ENCODE measurements at regions not wholly inside any gene's neighbourhood (a gene's known extent, or its start where the extent isn't known, plus 50 kb on each side); places are given as distances from the start of the nearest gene placed in this dataset.

DNA sequence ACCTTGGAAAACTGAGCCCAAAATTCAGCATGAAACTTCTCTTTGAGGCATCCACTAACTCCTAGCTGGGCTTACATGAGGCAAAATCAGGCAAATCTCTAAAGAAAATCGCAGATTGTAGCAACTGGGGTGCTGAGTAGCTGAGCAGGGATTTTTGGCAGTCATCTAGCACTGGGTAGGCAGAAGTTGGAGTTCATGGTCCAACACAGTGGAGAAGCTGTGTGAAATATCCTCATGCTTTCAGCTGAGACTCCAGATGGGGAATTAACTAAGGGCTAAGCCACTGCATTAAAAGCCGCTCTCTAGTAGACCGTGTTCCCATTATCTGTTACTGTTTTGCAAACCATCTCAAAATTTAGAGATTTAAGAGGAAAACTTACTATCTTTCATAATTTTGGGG is 240.1 kb upstream of the PHYHIPL start:
- no peak for DNase-seq

DNA sequence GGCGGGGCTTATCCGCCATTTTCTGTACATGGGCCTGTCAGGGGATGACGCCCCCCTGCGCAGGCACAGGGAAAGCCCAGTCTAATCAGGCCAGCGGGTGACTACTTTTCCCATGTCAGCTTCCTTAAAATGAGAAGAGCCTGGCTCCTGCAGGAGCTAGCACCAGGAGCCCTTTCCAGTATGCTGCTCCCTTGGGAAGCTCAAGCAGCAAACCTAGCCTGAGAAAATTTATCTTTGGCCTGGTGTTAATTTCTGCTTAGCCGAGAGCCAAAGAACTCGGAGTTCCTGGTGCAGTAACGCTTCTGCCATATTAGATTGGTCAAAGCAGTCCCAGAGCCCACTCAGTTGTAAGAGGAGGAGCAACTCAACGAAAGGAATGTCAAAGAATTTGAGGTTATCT is 239.0 kb upstream of the PHYHIPL start:
- DNase-seq = no peak

- DNase-seq = no peak
These were observed 233.7 kb upstream of the PHYHIPL start for GRCh38 chr10:58942724-58943123.

DNA sequence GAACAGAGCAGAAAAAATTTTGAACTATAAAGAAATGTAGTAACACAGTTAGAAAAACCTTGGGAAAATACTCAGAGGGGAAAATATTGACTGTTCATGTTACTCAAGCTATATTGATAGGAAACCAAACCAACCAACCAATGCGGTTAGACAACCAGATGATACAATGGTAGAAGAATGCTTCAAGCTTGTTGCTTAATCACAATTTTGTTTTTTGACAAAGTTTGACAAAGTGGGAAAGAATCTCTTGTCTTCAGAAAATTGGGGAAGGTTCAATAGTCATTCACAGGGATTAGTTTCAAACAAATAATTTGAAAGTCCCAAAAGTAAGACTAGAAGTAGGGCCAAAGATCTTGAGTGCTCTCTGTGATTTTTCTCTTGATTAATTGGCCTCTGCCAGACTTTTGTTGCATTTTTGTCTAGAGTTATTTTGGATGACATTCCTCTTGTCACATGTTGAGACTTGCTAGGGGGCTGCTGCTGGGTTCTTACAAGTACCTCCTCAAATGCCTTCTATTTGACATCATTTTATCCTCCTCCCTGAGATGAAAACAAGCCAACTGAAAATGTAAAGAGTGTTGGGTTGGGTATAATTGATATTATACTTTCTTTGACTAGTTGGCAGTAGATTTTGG is 233.1 kb upstream of the PHYHIPL start:
- DNase-seq = no peak

- no peak for DNase-seq
These were observed 232.5 kb upstream of the PHYHIPL start for GRCh38 chr10:58943960-58944359.

DNA sequence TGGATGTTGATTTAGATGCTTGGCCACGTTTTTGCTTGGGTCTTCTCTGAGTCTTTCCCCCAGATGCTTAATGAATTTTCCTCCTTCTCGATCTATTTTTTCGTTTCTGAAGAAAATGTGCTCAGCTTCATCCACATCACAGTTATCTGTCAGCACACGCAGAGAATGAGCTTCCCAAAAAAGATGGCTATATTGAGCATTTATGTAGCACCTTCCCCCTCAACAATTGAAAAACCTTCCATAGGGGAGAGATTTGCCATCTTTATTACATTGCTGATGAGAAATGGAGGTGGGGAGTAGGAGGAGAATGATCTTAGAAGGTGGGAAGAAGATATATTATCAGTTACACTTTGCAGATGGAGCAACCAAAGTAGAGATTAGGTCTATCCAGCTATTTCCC is 228.1 kb upstream of the PHYHIPL start:
- DNase-seq = no peak

GRCh38 chr10:58950618-58951017 is 225.8 kb upstream of the PHYHIPL start:
- no peak for DNase-seq

- no peak for DNase-seq
These were observed 225.4 kb upstream of the PHYHIPL start for GRCh38 chr10:58951087-58951486.

GRCh38 chr10:58951746-58952145 is 224.7 kb upstream of the PHYHIPL start:
- peak; percentile 3 for DNase-seq

- DNase-seq = no peak
These were observed 224.3 kb upstream of the PHYHIPL start for GRCh38 chr10:58952162-58952601.

GRCh38 chr10:58952747-58953466 is 223.5 kb upstream of the PHYHIPL start:
- DNase-seq = peak; percentile 3

GRCh38 chr10:58954178-58954577 is 222.3 kb upstream of the PHYHIPL start:
- DNase-seq = no peak

DNA sequence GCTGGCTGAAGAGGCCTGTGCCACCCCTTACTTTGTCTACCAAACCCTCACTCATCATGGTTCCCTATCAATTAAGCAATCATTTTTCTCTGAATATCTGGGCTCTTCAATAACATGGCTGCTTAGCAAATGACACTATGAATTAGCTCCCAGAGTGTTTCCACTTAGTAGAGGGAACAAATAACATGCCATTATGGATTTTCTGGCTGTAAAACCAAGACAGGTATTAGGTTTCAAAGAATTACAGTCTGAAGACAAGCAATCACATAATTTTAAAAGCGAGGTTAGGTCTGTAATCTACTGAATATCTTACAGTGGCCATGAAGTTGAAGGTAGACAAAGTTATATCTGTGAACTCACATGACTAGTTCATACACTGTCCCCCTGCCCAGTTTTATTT is 220.8 kb upstream of the PHYHIPL start:
- DNase-seq = no peak

GRCh38 chr10:58956926-58957325 is 219.5 kb upstream of the PHYHIPL start:
- DNase-seq = peak; percentile 3

DNA sequence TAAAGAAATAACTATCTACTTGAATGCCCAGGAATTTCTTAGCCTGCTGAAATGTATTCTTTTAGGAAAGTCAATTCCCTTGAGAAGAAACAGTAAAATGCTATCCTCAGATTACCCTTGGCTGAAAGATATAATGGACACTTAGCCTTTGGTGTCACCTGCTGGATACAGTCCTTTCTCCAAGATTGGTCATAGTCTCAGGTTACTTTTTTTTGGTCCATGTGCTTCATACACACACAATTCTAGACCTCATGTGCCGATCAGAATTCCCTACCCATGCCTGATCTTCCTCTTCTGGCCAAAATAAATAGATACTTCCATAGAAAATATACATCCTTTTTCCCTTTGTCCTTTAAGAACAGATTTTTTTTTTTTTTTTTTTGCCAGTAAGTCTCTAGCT is 218.9 kb upstream of the PHYHIPL start:
- no peak for DNase-seq

DNA sequence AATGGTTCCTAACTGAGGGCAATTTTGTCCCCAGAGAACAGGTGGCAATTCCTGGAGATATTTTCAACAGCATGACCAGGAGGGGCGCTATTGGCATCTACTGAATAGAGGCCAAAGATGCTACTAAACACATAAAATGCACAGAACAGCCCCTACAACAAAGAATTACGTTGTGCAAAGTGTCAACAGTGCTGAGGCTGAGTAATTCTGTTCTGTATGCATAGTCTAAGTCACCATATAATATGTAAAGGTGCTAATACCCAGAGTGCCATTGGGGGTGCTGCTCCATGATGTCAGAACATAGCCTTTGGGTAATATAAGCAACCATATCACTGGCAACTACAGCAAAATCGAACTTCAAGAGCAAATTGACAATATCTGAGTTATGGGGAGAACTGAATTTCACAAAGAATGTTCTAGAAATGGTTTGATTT is 213.3 kb upstream of the PHYHIPL start:
- DNase-seq = no peak

DNA sequence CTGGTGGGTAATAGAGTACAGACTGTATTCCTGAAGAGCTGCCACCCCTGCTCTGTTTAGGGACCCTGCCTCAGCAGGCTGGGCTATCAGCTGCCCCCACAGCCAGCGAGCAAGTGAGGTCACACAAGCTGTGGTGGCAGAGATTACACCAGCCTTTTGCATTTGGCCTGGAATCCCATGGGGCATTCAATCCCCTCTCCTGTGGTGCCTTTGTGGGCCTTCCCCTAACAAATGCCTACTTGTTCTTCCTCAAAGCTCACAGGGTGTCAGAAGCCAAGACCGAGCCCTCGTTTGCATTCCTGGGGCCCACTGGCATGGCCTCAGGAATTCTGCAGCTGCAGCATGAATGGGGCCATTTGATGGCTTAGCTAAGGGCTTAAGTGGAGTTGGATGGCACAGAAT is 212.7 kb upstream of the PHYHIPL start:
- DNase-seq = no peak

- DNase-seq = no peak
These were observed 210.6 kb upstream of the PHYHIPL start for GRCh38 chr10:58965855-58966254.

GRCh38 chr10:58967551-58968388 is 208.7 kb upstream of the PHYHIPL start:
- no peak for DNase-seq

DNA sequence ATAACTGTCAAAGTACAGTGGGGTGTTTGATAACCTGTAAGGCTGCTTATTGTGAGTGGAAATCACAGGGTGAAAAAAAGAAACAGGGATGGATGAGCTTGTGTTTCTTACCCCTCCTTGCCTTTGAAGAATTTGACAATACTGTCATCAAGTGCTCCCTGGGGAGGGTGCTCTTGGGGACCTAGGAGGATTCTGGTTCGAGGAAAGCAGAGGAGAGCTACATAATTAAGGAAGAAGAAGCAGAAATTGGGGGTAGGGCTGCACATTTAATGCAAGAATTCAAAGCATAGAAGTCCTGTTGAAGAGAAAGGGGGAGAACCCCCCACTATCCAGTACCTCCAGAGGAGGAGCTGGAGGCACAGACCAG is 208.1 kb upstream of the PHYHIPL start:
- no peak for DNase-seq

GRCh38 chr10:58969576-58969975 is 206.9 kb upstream of the PHYHIPL start:
- no peak for DNase-seq

- DNase-seq = no peak
These were observed 206.1 kb upstream of the PHYHIPL start for GRCh38 chr10:58970160-58970915.

GRCh38 chr10:58971211-58971610 is 205.2 kb upstream of the PHYHIPL start:
- no peak for DNase-seq

All from T1000 (cell line).